ENCODE measurements at regions not wholly inside any gene's neighbourhood (a gene's known extent, or its start where the extent isn't known, plus 50 kb on each side); places are given as distances from the start of the nearest gene placed in this dataset.

DNA sequence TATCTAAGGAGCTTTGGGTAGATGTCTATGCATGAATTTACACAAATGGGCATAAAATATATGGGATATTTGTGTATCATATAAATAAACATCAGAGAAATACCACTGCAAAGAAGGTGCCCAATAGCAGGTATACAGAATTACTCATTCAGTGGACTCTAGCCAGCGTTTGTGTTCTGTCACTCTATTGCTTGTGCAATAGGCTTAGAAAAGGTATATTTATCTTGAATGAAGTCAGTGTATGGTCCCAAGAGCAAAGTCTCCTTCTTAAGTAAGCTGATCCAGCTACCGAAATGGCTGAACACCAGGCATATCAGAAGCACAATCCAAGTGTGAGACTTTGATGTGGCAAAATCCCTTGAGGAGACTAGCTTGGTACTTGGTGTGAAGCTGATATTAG is 1058.4 kb downstream of the SORCS1 start:
- in situ Hi-C loops (cut with HindIII; ENCODE audit: low pct_unique_long_range_greater_than_20kb, low sequenced_read_pairs) (no loop called here), intact Hi-C loops (cut with micrococcal nuclease; ENCODE audit: unreplicated experiment) (no loop called here)
- POLR2A ChIA-PET = no interaction called here

DNA sequence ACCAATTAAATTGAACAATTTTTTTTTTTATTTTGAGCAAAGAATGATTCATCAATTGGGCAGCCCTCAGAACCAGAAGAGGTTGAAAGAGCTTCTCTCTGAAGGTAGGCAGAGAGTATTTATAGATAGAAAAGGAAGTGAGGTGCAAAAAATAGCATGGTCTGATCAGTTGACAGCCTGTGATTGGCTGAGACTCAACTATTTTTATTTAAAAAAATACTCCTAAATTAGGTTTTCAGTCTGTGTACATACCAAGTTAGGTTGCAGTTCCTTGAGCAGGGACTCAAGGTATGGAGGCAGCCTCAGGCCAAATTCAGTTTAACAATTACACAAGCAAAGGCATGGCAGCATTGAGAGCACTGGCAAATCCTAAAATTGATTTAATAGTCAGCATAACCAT is 1074.7 kb downstream of the SORCS1 start:
- no peak for ATAC-seq
- Histone ChIP-seq H3K27me3 (ENCODE audit: control insufficient read depth, insufficient read depth, low read length) (no peaks in the 10 kb centered on the region), H3K4me3 (ENCODE audit: low read depth in 2 of 2, low read length in 2 of 2) (no peak overlapping the region), H3K36me3 (ENCODE audit: control insufficient read depth, insufficient read depth, low read length) (no peaks in the 10 kb centered on the region), H3K27ac (ENCODE audit: low read length) (no peak overlapping the region), H3K9me3 (ENCODE audit: control insufficient read depth, insufficient read depth, low read depth, low read length) (no peaks in the 10 kb centered on the region), H3K4me1 (ENCODE audit: control insufficient read depth, insufficient read depth, low read length) (no peaks in the 10 kb centered on the region)
- BruUV-seq (replicated peaks) = no TSS peak
- intact Hi-C loops (cut with micrococcal nuclease; ENCODE audit: unreplicated experiment) = no loop called here
- in situ Hi-C loops (cut with HindIII; ENCODE audit: low pct_unique_long_range_greater_than_20kb, low sequenced_read_pairs) = no loop called here
- no peak for TF ChIP-seq SIN3A (IDR thresholded peaks at IDR 0.05; ENCODE audit: borderline replicate concordance, insufficient read depth, low read depth, low read length)
- TF ChIP-seq, protein P1, sequence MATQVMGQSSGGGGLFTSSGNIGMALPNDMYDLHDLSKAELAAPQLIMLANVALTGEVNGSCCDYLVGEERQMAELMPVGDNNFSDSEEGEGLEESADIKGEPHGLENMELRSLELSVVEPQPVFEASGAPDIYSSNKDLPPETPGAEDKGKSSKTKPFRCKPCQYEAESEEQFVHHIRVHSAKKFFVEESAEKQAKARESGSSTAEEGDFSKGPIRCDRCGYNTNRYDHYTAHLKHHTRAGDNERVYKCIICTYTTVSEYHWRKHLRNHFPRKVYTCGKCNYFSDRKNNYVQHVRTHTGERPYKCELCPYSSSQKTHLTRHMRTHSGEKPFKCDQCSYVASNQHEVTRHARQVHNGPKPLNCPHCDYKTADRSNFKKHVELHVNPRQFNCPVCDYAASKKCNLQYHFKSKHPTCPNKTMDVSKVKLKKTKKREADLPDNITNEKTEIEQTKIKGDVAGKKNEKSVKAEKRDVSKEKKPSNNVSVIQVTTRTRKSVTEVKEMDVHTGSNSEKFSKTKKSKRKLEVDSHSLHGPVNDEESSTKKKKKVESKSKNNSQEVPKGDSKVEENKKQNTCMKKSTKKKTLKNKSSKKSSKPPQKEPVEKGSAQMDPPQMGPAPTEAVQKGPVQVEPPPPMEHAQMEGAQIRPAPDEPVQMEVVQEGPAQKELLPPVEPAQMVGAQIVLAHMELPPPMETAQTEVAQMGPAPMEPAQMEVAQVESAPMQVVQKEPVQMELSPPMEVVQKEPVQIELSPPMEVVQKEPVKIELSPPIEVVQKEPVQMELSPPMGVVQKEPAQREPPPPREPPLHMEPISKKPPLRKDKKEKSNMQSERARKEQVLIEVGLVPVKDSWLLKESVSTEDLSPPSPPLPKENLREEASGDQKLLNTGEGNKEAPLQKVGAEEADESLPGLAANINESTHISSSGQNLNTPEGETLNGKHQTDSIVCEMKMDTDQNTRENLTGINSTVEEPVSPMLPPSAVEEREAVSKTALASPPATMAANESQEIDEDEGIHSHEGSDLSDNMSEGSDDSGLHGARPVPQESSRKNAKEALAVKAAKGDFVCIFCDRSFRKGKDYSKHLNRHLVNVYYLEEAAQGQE (IDR thresholded peaks at IDR 0.05; ENCODE audit: insufficient read depth in 1 of 2, low read depth in 2 of 2, low read length in 1 of 2) = no peak
- TF ChIP-seq TCF7L2 (IDR thresholded peaks at IDR 0.05; ENCODE audit: low read depth, low read length) = no peak
- no peak for TF ChIP-seq POLR2AphosphoS5 (IDR thresholded peaks at IDR 0.05; ENCODE audit: low read depth, low read length)
- TF ChIP-seq, protein P2, sequence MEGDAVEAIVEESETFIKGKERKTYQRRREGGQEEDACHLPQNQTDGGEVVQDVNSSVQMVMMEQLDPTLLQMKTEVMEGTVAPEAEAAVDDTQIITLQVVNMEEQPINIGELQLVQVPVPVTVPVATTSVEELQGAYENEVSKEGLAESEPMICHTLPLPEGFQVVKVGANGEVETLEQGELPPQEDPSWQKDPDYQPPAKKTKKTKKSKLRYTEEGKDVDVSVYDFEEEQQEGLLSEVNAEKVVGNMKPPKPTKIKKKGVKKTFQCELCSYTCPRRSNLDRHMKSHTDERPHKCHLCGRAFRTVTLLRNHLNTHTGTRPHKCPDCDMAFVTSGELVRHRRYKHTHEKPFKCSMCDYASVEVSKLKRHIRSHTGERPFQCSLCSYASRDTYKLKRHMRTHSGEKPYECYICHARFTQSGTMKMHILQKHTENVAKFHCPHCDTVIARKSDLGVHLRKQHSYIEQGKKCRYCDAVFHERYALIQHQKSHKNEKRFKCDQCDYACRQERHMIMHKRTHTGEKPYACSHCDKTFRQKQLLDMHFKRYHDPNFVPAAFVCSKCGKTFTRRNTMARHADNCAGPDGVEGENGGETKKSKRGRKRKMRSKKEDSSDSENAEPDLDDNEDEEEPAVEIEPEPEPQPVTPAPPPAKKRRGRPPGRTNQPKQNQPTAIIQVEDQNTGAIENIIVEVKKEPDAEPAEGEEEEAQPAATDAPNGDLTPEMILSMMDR (IDR thresholded peaks at IDR 0.05) = no peak
- no peak for DNase-seq (ENCODE audit: low read depth, low spot score)
- ChIA-PET POLR2A (no interaction called here), CTCF (no interaction called here)

More for the DNA sequence above, 1058.4 kb downstream of the SORCS1 start:
- no peaks in the 10 kb centered on the region for H3K9me3 ChIP-seq (ENCODE audit: control insufficient read depth, insufficient read depth, low read depth, low read length)
- BruUV-seq (replicated peaks) = no TSS peak
- no peak overlapping the region for H3K27ac ChIP-seq (ENCODE audit: low read length)
- no peak overlapping the region for H3K4me3 ChIP-seq (ENCODE audit: low read depth in 2 of 2, low read length in 2 of 2)
- H3K36me3 ChIP-seq (ENCODE audit: control insufficient read depth, insufficient read depth, low read length) = no peaks in the 10 kb centered on the region
- DNase-seq (ENCODE audit: low read depth, low spot score) (no peak), ATAC-seq (no peak)
- no peak for TF ChIP-seq POLR2AphosphoS5 (IDR thresholded peaks at IDR 0.05; ENCODE audit: low read depth, low read length)
- no peak for TF ChIP-seq SIN3A (IDR thresholded peaks at IDR 0.05; ENCODE audit: borderline replicate concordance, insufficient read depth, low read depth, low read length)
- CTCF ChIA-PET = no interaction called here
- no peaks in the 10 kb centered on the region for H3K4me1 ChIP-seq (ENCODE audit: control insufficient read depth, insufficient read depth, low read length)
- H3K27me3 ChIP-seq (ENCODE audit: control insufficient read depth, insufficient read depth, low read length) = no peaks in the 10 kb centered on the region

DNA sequence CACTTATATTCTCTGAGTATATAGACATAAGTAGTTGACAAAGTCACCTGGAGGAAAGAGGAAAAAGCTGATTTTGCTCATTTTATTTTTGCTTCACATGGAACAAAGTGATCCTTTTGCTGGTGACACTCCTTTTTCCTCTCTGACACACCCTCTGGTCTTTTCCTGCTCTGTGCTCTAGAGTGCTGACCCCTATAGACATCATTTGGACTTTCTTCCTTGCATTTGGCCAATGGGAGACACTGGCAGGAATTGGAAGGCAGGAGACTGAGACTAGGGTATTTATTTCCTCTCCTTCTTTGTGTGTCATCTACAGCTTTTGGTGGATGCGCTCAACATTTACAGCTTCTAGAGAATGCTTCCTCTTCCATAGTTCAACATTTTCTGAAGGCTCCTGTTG is 1078.1 kb downstream of the SORCS1 start:
- ATAC-seq = no peak
- POLR2A ChIA-PET = no interaction called here

More for the DNA sequence above, 1078.1 kb downstream of the SORCS1 start:
- TF ChIP-seq POLR2AphosphoS5 (IDR thresholded peaks at IDR 0.05; ENCODE audit: low read depth, low read length) = no peak
- TF ChIP-seq SIN3A (IDR thresholded peaks at IDR 0.05; ENCODE audit: borderline replicate concordance, insufficient read depth, low read depth, low read length) = no peak
- no peak for TF ChIP-seq TCF7L2 (IDR thresholded peaks at IDR 0.05; ENCODE audit: low read depth, low read length)
- TF ChIP-seq, protein P2 (IDR thresholded peaks at IDR 0.05) = no peak
- TF ChIP-seq, protein P1 (IDR thresholded peaks at IDR 0.05; ENCODE audit: insufficient read depth in 1 of 2, low read depth in 2 of 2, low read length in 1 of 2) = no peak
- CTCF ChIA-PET = no interaction called here
- no peaks in the 10 kb centered on the region for H3K36me3 ChIP-seq (ENCODE audit: control insufficient read depth, insufficient read depth, low read length)
- in situ Hi-C loops (cut with HindIII; ENCODE audit: low pct_unique_long_range_greater_than_20kb, low sequenced_read_pairs) (no loop called here), intact Hi-C loops (cut with micrococcal nuclease; ENCODE audit: unreplicated experiment) (no loop called here)
- H3K27ac ChIP-seq (ENCODE audit: low read length) = no peak overlapping the region
- no peaks in the 10 kb centered on the region for H3K9me3 ChIP-seq (ENCODE audit: control insufficient read depth, insufficient read depth, low read depth, low read length)
- no peak for DNase-seq (ENCODE audit: low read depth, low spot score)
- BruUV-seq (replicated peaks) = no TSS peak
- H3K4me3 ChIP-seq (ENCODE audit: low read depth in 2 of 2, low read length in 2 of 2) = no peak overlapping the region
- H3K4me1 ChIP-seq (ENCODE audit: control insufficient read depth, insufficient read depth, low read length) = no peaks in the 10 kb centered on the region
- no peaks in the 10 kb centered on the region for H3K27me3 ChIP-seq (ENCODE audit: control insufficient read depth, insufficient read depth, low read length)

Data from Panc1 (cell line).